GM10266 (cell line): ENCODE measurements at regions not wholly inside any gene's neighbourhood (a gene's known extent, or its start where the extent isn't known, plus 50 kb on each side); places are given as distances from the start of the nearest gene placed in this dataset.

Source experiments
- DNase-seq: peaks from one replicate; pipeline ENCODE4 v3.0.0; 2012; ENCODE audit errors: extremely low spot score
- CTCF ChIP-seq: IDR thresholded peaks from 2 replicates; pipeline ENCODE4 v1.5.1; 2012; ENCODE audit warnings: mild to moderate bottlenecking, low read depth; ENCODE audit not compliant: control insufficient read depth, insufficient read depth; ENCODE audit errors: missing control alignments

DNA sequence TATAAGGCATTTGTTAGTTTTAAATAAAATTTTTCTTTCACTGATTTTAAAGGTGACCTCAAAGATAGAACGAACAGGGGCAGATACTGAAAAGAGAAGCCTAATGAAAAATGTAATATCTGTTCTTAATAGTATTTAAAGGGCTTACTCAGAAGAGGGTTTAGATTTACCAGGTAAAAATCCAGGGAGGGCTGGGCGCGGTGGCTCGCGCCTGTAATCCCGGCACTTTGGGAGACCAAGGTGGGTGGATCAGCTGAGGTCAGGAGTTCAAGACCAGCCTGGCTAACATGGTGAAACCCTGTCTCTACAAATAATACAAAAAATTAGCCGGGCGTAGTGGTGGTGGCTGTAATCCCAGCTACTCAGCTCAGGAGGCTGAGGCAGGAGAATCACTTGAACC lies 108.3 kb upstream of the CNTNAP2 start:
- no peak for DNase-seq
- no peak for TF ChIP-seq CTCF

- TF ChIP-seq CTCF: no peak
- DNase-seq: no peak
Measured at GRCh38 chr7:146004805-146005204, 111.8 kb upstream of the CNTNAP2 start.

GRCh38 chr7:146002431-146003078 lies 114.0 kb upstream of the CNTNAP2 start:
- DNase-seq: no peak
- no peak for TF ChIP-seq CTCF

DNA sequence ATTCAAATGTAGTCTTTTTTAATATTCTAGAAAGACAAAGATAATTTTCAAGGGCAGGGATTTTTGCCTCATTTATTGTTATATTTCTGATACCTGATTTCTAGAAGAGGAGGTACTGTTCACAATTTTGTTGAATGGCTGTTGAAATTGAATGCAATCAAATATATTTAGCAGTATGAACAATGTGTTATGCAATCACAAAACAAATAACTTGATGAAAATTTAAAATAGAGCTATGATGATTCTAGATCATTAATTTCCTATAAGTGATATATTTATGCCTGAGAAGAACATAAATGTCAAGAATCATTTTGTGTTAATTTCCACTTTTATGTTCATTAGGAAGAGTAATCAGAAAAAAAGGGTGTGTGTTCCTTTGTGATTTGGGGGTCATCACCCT lies 114.6 kb upstream of the CNTNAP2 start:
- no peak for TF ChIP-seq CTCF
- no peak for DNase-seq

- no peak for TF ChIP-seq CTCF
Measured at GRCh38 chr7:146000882-146001281, 115.7 kb upstream of the CNTNAP2 start.

DNA sequence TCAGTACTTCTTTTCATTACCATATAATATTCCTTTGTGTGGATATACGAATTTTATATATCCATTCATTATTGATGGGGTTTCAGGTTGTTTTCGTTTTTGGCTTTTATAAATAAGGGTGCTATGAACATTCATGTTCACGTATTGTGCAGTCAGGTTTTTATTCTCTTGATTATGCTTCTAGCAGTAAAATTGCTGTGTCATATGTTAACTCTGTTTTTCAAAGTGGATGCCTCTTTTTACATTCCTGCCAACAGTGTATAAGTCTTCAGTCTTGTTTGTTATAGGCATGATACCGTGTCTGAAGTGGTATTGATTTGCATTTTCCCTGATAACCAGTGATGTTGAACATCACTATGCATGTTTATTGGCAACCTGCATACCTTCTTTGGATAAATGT lies 127.1 kb upstream of the CNTNAP2 start:
- no peak for TF ChIP-seq CTCF
- DNase-seq: no peak

More at GRCh38 chr7:146000882-146001281, 115.7 kb upstream of the CNTNAP2 start:
- no peak for DNase-seq

DNA sequence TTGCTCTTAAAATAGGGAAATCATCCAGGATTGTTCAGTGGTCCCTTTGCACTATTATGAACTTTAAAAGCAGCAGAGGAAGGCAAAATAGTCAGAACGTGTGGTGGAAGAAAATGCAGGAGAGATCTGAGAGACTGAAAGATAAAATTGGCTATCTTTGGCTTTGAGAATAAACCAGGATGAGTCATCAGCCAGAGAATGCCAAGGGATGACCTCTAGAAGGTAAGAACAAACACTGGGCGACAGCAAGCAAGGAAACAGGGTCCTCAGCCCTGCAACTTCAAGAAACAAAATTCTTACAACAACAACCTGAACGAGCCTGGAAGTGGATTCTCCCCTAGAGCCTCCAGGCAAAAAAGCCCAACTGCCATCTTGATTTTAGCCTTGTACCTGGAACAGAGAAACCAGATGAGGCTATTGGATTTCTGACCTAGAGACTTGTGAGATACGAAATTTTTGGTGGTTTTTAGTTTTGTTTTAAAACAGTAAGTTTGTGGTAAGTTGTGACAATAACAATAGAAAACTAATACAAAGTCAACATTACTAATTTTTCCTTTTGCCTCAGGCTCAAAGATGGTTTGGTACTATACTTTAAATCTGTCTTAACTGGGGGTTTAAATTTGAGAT lies 130.2 kb upstream of the CNTNAP2 start:
- no peak for DNase-seq
- TF ChIP-seq CTCF: no peak
